Breast epithelium (tissue), 4 donors: ENCODE measurements at regions not wholly inside any gene's neighbourhood (a gene's known extent, or its start where the extent isn't known, plus 50 kb on each side); places are given as distances from the start of the nearest gene placed in this dataset.

Source experiments
- DNase-seq, 2 donors: peaks; one replicate each; pipeline ENCODE4 v3.0.0-alpha.2; 2019; ENCODE audit warnings: low spot score in 2 of 2
- H3K27ac ChIP-seq, 2 donors: fragments of 200-600 bp; sonication (generic) in 1 of 2; one replicate each; pipeline ENCODE4 v1.5.1; 2016 to 2019; ENCODE audit warnings: mild to moderate bottlenecking in 1 of 2
- H3K27me3 ChIP-seq, 2 donors: fragments of 200-600 bp; sonication (generic) in 1 of 2; one replicate each; pipeline versions ENCODE4 v1.5.1 to v1.6.0; 2017 to 2019; ENCODE audit warnings: control low read depth in 1 of 2, mild to moderate bottlenecking in 1 of 2
- H3K36me3 ChIP-seq: fragments of 200-600 bp; one replicate; pipeline ENCODE4 v1.5.1; 2019
- H3K4me1 ChIP-seq, 2 donors: fragments of 200-600 bp; sonication (generic); one replicate each; pipeline ENCODE4 v1.5.1; 2016 to 2019; ENCODE audit warnings: control low read depth in 1 of 2
- H3K4me3 ChIP-seq, 3 donors: fragments of 200-600 bp; sonication (generic); 1 replicate in 2 of 3; 2 replicates in 1 of 3; pipeline ENCODE4 v1.5.1; 2016 to 2019; ENCODE audit warnings: mild to moderate bottlenecking in 3 of 3, moderate library complexity in 2 of 3
- H3K9me3 ChIP-seq, 2 donors: fragments of 200-600 bp; sonication (generic) in 1 of 2; one replicate each; pipeline ENCODE4 v1.5.1; 2016 to 2019; ENCODE audit warnings: control low read depth in 1 of 2
- POLR2A ChIP-seq: fragments of 450-650 bp; IDR thresholded peaks from one replicate; pipeline ENCODE4 v1.6.1; 2016; ENCODE audit warnings: antibody characterized with exemption, mild to moderate bottlenecking, moderate library complexity
- POLR2AphosphoS5 ChIP-seq, 3 donors: sonication (generic); formaldehyde crosslinking; IDR thresholded peaks; one replicate each; pipeline ENCODE4 v1.6.1; 2017; ENCODE audit warnings: antibody characterized with exemption in 3 of 3
- intact Hi-C: fragments of 100-400 bp; cut with DNase I; formaldehyde crosslinking; loops from one replicate; pipeline ENCODE4 v1.15.1; 2023; ENCODE audit warnings: low total_unique reads
- TF ChIP-seq, protein P1 (sequence below), 3 donors: fragments of 450-650 bp; IDR thresholded peaks; one replicate each; pipeline ENCODE4 v1.5.1; 2016 to 2017; ENCODE audit warnings: antibody characterized with exemption in 3 of 3, mild to moderate bottlenecking in 3 of 3, moderate library complexity in 3 of 3

DNA sequence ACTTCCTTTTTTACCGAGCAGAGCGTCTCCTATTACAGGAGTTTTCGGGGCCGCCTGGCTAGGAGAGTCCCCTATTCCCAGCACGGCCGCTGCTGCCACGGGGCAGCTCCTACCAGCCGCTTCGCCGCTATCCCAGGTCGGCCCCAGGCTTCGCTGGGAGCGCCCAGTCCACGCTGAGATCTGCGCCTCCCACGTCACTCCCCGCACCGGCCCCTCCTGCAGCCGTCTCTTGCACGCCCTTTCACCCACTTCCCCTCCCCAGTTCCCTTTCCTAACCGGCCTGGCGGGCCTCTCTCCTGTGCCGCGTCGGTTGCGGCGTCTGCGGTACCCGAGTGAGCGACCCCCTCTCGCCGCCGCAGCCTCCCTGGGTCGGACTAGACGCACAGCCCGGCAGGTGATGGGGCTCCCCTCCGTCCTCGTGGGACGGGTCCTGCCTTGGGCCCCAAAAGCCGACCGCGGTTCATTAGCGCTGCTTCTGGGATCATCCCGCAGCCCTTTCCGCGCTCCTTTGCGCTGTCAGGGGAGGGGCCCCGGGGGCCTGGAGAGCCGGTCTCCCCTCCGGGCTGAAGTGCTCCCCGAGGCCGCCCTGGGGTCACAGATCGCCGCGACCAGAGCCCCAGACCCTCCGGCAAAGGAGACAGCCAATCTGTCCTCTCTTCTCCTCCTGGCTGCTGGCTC is 1318.4 kb downstream of the TMEM121 start:
- Histone ChIP-seq H3K4me1 (no peaks in the 10 kb centered on the region), H3K9me3 (no peaks in the 10 kb centered on the region), H3K36me3 (no peaks in the 10 kb centered on the region), H3K4me3 (peak overlapping the region; percentile 43 to 69 (median 53)), H3K27me3 (no peaks in the 10 kb centered on the region), H3K27ac (peak overlapping the region; percentile 77 to 93)
- peak in 1 of 2 donors; percentile 35 for DNase-seq
- intact Hi-C loops, result no loop called here
- TF ChIP-seq POLR2A, result no peak
- TF ChIP-seq POLR2AphosphoS5 (IDR thresholded peaks at IDR 0.05), result peak in 2 of 3 donors; percentile 24 to 35

DNA sequence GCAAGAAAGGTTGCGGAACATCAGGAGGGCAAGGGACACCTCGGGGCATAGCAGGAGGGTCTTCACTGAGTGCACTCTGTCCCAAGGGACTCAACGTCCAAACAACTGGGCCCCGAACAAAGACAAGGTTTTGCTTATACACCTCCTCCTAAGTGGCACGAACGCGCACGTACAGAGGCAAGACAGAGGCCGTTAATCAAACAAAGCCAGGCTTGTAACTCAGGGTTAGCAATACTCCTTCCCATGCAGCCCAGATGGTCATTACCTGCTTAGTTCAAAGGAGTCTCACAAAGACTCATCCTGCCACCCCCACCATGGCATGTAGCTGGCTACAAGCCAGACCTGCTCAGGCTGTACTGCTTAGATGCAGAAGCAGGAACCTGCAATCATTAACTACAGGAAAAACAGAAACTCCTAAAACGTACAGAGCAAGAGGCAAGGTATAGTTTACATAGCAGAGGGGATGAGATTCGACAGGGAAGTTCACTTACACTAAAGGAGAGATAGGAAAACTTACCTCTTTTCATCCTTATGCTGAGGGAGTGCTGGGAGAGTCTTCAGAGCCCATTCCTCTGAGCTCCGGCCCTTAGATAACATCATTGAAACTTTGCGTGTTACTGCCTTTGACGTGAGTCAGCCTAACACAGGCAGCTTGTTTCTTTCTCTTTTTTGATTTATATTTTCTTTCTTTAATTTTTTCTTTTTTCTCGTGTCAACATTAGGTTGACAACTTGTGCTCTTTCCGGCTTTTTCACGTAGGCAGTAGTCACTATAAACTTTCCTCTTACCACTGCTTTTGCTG is 1319.1 kb downstream of the TMEM121 start:
- Histone ChIP-seq H3K27me3 (no peaks in the 10 kb centered on the region), H3K9me3 (no peaks in the 10 kb centered on the region), H3K4me3 (peak overlapping the region; percentile 43 to 69 (median 53)), H3K27ac (peak overlapping the region; percentile 77 to 93), H3K36me3 (no peaks in the 10 kb centered on the region), H3K4me1 (no peaks in the 10 kb centered on the region)
- intact Hi-C loops, result no loop called here
- DNase-seq, result peak in 1 of 2 donors; percentile 49
- TF ChIP-seq, protein P1, sequence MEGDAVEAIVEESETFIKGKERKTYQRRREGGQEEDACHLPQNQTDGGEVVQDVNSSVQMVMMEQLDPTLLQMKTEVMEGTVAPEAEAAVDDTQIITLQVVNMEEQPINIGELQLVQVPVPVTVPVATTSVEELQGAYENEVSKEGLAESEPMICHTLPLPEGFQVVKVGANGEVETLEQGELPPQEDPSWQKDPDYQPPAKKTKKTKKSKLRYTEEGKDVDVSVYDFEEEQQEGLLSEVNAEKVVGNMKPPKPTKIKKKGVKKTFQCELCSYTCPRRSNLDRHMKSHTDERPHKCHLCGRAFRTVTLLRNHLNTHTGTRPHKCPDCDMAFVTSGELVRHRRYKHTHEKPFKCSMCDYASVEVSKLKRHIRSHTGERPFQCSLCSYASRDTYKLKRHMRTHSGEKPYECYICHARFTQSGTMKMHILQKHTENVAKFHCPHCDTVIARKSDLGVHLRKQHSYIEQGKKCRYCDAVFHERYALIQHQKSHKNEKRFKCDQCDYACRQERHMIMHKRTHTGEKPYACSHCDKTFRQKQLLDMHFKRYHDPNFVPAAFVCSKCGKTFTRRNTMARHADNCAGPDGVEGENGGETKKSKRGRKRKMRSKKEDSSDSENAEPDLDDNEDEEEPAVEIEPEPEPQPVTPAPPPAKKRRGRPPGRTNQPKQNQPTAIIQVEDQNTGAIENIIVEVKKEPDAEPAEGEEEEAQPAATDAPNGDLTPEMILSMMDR (IDR thresholded peaks at IDR 0.05), result no peak
- TF ChIP-seq POLR2AphosphoS5 (IDR thresholded peaks at IDR 0.05) (no peak), POLR2A (no peak)

DNA sequence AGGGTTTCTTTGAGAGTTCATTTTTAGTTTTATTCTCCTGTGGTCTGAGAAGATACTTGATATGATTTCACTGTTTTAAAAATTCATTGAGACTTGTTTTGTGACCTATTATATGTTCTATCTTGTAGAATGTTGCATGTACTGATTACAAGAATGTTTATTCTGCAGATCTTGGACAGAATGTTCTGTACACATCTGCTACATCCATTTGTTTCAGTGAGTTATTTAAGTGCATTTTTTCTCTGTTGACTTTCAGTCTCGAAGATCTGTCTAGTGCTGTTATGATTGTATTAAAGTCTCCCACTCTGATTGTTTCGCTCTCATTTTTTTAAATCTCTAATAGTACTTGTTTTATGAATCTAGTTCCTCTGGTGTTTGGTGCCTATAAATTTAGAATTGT is 1319.8 kb downstream of the TMEM121 start:
- intact Hi-C loops, result no loop called here
- Histone ChIP-seq H3K4me1 (no peaks in the 10 kb centered on the region), H3K4me3 (no peak overlapping the region), H3K9me3 (no peaks in the 10 kb centered on the region), H3K27ac (no peak overlapping the region), H3K27me3 (no peaks in the 10 kb centered on the region), H3K36me3 (no peaks in the 10 kb centered on the region)
- DNase-seq, result no peak
- no peak for TF ChIP-seq POLR2A
- TF ChIP-seq, protein P1 (IDR thresholded peaks at IDR 0.05), result no peak
- no peak for TF ChIP-seq POLR2AphosphoS5 (IDR thresholded peaks at IDR 0.05)

DNA sequence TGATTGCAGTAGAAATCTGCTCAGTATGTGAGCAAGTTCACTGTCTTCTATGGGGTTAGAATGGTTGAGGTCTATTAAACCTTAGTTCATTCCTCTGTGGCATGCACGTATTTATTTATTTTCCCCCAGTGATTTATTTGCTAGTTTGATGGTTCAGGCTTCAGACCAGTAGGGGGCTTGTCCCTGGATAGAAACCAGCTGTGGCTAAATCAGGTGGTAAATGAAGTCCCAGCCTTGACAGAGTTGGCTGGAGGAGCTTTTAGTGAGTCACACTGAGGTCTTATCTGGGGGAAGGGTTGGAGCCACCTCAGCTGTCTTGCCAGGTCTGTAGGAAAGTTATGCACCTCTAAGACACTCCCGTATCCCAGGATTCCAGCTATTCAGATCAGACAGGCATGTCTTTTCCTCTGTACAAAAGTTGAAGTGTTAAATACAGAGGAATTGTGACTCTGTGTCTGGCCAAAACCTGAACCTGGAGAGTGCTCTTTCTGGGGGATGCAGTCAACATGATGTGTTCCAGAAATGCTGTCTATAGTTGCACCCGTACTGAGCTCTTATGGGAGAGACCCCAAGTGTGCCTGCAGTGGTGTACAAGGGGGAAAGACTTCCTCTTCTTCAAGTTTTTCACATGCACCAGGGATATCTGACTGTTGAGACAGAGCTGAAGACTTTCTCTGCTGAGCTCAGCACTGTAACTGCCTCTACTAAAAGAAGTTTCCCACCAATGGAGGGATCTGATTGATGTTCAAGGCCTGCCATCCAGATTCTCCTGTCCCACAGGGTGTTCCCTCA is 1322.1 kb downstream of the TMEM121 start:
- intact Hi-C loops, result no loop called here
- Histone ChIP-seq H3K27ac (no peak overlapping the region), H3K4me1 (no peaks in the 10 kb centered on the region), H3K27me3 (no peaks in the 10 kb centered on the region), H3K4me3 (no peak overlapping the region), H3K9me3 (no peaks in the 10 kb centered on the region), H3K36me3 (no peaks in the 10 kb centered on the region)
- no peak for DNase-seq
- no peak for TF ChIP-seq POLR2A
- no peak for TF ChIP-seq POLR2AphosphoS5 (IDR thresholded peaks at IDR 0.05)
- TF ChIP-seq, protein P1 (IDR thresholded peaks at IDR 0.05), result no peak

DNA sequence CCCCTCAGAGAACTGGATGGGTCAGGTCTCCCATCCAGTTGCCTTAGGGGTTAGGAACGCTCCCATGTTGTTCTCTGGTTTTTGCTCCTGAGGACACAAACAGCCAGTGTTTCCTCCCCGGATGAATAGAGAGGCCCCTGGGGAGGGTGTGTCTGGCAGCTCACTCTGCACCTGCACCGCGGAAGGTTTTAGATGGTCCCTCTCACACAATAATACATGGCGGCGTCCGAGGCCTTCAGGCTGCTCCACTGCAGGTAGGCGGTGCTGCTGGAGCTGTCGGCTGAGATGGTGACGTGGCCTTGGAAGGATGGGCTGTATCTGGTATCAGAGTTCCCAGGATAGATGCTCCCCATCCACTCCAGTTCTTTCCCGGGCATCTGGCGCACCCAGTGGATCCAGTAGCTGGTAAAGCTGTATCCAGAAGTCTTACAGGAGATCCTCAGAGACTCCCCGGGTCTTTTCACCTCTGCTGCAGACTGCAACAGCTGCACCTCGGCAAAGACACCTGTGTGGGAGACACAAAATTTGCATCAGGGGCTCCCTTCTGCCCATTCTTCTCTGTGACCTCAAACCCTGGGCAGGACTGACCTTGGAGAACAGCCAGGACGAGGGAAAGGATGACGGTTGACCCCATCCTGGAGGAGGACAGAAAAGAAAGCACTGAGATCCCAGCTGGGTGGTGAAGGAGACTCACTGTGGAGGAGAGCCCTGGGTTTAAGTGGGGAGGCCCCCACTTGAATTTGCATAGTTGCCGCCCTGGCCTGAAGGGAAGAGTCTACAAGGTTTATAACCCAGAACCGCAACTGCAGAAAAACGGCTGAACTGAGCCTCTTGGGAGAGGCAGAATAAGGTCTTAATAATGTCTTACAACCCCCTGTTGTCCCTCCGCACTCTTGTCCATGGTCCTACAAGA is 1324.8 kb downstream of the TMEM121 start:
- no peaks in the 10 kb centered on the region for H3K27me3 ChIP-seq
- no peaks in the 10 kb centered on the region for H3K36me3 ChIP-seq
- no peak overlapping the region for H3K27ac ChIP-seq
- no peaks in the 10 kb centered on the region for H3K9me3 ChIP-seq
- H3K4me3 ChIP-seq, result no peak overlapping the region
- intact Hi-C loops, result no loop called here
- DNase-seq, result no peak
- TF ChIP-seq POLR2A (no peak), POLR2AphosphoS5 (IDR thresholded peaks at IDR 0.05) (no peak)
- TF ChIP-seq, protein P1 (IDR thresholded peaks at IDR 0.05), result no peak
- no peaks in the 10 kb centered on the region for H3K4me1 ChIP-seq
